WTC11 (cell line): ENCODE measurements at regions not wholly inside any gene's neighbourhood (a gene's known extent, or its start where the extent isn't known, plus 50 kb on each side); places are given as distances from the start of the nearest gene placed in this dataset.

Source experiments
- ATAC-seq: fragments of 200-7000 bp; cut with Tn5 transposase; 2 replicates; pipeline ENCODE4 v1.10.0; 2021; ENCODE audit warnings: mild to moderate bottlenecking, moderate library complexity
- CTCF ChIA-PET: fragments of 300-600 bp; sonication (Branson Sonifier 250); formaldehyde crosslinking; loops from one replicate; lab custom pipeline; 2021; ENCODE audit warnings: antibody characterized with exemption; lab: Charles Lee
- POLR2A ChIA-PET: fragments of 350-600 bp; sonication (Branson Sonifier 250); formaldehyde crosslinking; loops from one replicate; lab custom pipeline; 2021; ENCODE audit warnings: antibody characterized with exemption; lab: Charles Lee
- DNase-seq: peaks from one replicate; pipeline ENCODE4 v3.0.0; 2021; ENCODE audit warnings: low spot score
- H3K27ac Mint-ChIP-seq: 2 replicates; pipeline ENCODE4 v1.8.0; 2021; ENCODE audit warnings: mixed read lengths
- H3K27me3 Mint-ChIP-seq: 2 replicates; pipeline ENCODE4 v1.8.0; 2021; ENCODE audit warnings: low read depth, mild to moderate bottlenecking, moderate library complexity, mixed read lengths
- H3K36me3 Mint-ChIP-seq: 2 replicates; pipeline ENCODE4 v1.8.0; 2021; ENCODE audit warnings: mixed read lengths
- H3K4me1 Mint-ChIP-seq: 2 replicates; pipeline ENCODE4 v1.8.0; 2022; ENCODE audit warnings: mixed read lengths
- H3K4me3 Mint-ChIP-seq: 2 replicates; pipeline ENCODE4 v1.8.0; 2021; ENCODE audit warnings: mild to moderate bottlenecking, moderate library complexity, mixed read lengths
- H3K9me3 Mint-ChIP-seq: 2 replicates; pipeline ENCODE4 v1.8.0; 2021; ENCODE audit warnings: mixed read lengths
- AFF4 ChIP-seq: sonication (generic); formaldehyde crosslinking; IDR thresholded peaks from 2 replicates; pipeline ENCODE4 v1.8.1; 2023; ENCODE audit warnings: mild to moderate bottlenecking, missing genetic modification reagents, borderline replicate concordance
- CTCF ChIP-seq: fragments of 200-600 bp; IDR thresholded peaks from 2 replicates; pipeline ENCODE4 v1.8.0; 2022; ENCODE audit warnings: antibody characterized with exemption
- E2F1 ChIP-seq: sonication (generic); formaldehyde crosslinking; IDR thresholded peaks from 2 replicates; pipeline ENCODE4 v1.8.0; 2022; ENCODE audit warnings: mild to moderate bottlenecking, missing genetic modification reagents
- EMX1 ChIP-seq: fragments of 250-450 bp; sonication (Bioruptor Pico); IDR thresholded peaks from 2 replicates; pipeline ENCODE4 v1.8.0; 2021; ENCODE audit warnings: mild to moderate bottlenecking
- ETV6 ChIP-seq: sonication (generic); formaldehyde crosslinking; IDR thresholded peaks from 2 replicates; pipeline ENCODE4 v1.8.1; 2022; ENCODE audit warnings: mild to moderate bottlenecking, missing genetic modification reagents
- GABPB1 ChIP-seq: sonication (generic); formaldehyde crosslinking; IDR thresholded peaks from 2 replicates; pipeline ENCODE4 v1.8.1; 2023; ENCODE audit warnings: mild to moderate bottlenecking, missing genetic modification reagents
- IRF2 ChIP-seq: sonication (generic); formaldehyde crosslinking; IDR thresholded peaks from 2 replicates; pipeline ENCODE4 v1.8.0; 2022; ENCODE audit warnings: low read depth, missing genetic modification reagents, borderline replicate concordance
- JUN ChIP-seq: sonication (generic); formaldehyde crosslinking; IDR thresholded peaks from 2 replicates; pipeline ENCODE4 v1.8.0; 2023; ENCODE audit warnings: mild to moderate bottlenecking, missing genetic modification reagents
- MYBL2 ChIP-seq: sonication (generic); formaldehyde crosslinking; IDR thresholded peaks from 2 replicates; pipeline ENCODE4 v1.8.1; 2023; ENCODE audit warnings: mild to moderate bottlenecking, moderate library complexity, missing genetic modification reagents
- NR1H2 ChIP-seq: sonication (generic); formaldehyde crosslinking; IDR thresholded peaks from 2 replicates; pipeline ENCODE4 v1.9.0; 2021; ENCODE audit warnings: mild to moderate bottlenecking, moderate library complexity, missing genetic modification reagents
- NR3C1 ChIP-seq: sonication (generic); formaldehyde crosslinking; conservative IDR thresholded peaks from 2 replicates; pipeline ENCODE4 v1.8.1; 2023; ENCODE audit warnings: low read depth, mild to moderate bottlenecking, missing genetic modification reagents
- OVOL2 ChIP-seq: fragments of 250-450 bp; sonication (Bioruptor Pico); IDR thresholded peaks from 2 replicates; pipeline ENCODE4 v1.9.0; 2021; ENCODE audit warnings: mild to moderate bottlenecking, borderline replicate concordance
- PRRX2 ChIP-seq: fragments of 250-450 bp; sonication (Bioruptor Pico); IDR thresholded peaks from 2 replicates; pipeline ENCODE4 v1.8.0; 2021; ENCODE audit warnings: mild to moderate bottlenecking
- ZNF263 ChIP-seq: sonication (generic); formaldehyde crosslinking; IDR thresholded peaks from 2 replicates; pipeline ENCODE4 v1.8.1; 2022; ENCODE audit warnings: low read depth, mild to moderate bottlenecking, moderate library complexity, missing genetic modification reagents
- ZNF281 ChIP-seq: sonication (generic); formaldehyde crosslinking; IDR thresholded peaks from 2 replicates; pipeline ENCODE4 v1.8.0; 2023; ENCODE audit warnings: mild to moderate bottlenecking, missing genetic modification reagents
- ZNF396 ChIP-seq: fragments of 250-450 bp; sonication (Bioruptor Pico); IDR thresholded peaks from 2 replicates; pipeline ENCODE4 v1.8.0; 2021; ENCODE audit warnings: mild to moderate bottlenecking, moderate library complexity, borderline replicate concordance
- ZNF512 ChIP-seq: sonication (generic); formaldehyde crosslinking; IDR thresholded peaks from 2 replicates; pipeline ENCODE4 v1.8.1; 2022; ENCODE audit warnings: missing genetic modification reagents, borderline replicate concordance
- ZNF532 ChIP-seq: fragments of 250-450 bp; sonication (Bioruptor Pico); IDR thresholded peaks from 2 replicates; pipeline ENCODE4 v1.9.0; 2021; ENCODE audit warnings: mild to moderate bottlenecking, borderline replicate concordance
- ZSCAN18 ChIP-seq: fragments of 250-450 bp; sonication (Bioruptor Pico); IDR thresholded peaks from 2 replicates; pipeline ENCODE4 v2.1.2; 2022; ENCODE audit warnings: mild to moderate bottlenecking, moderate library complexity

GRCh38 chr3:84820126-84820525 lies 138.7 kb upstream of the CADM2 start:
- TF ChIP-seq NR1H2 (CRISPR knock-in tag): no peak
- TF ChIP-seq MYBL2 (CRISPR knock-in tag): no peak
- no peak for TF ChIP-seq ZNF263 (CRISPR knock-in tag)
- no peak for TF ChIP-seq ZNF396 (CRISPR knock-in tag)
- TF ChIP-seq EMX1 (CRISPR knock-in tag): no peak
- no peak for TF ChIP-seq JUN (CRISPR knock-in tag)
- TF ChIP-seq E2F1 (CRISPR knock-in tag): no peak
- Mint-ChIP-seq H3K27ac (no peak overlapping the region), H3K9me3 (peaks cover 40% of the 10 kb centered on the region), H3K27me3 (no peaks in the 10 kb centered on the region), H3K4me3 (no peak overlapping the region), H3K36me3 (peaks cover 32% of the 10 kb centered on the region), H3K4me1 (peaks cover 4% of the 10 kb centered on the region; the same call in 1 of the 2 replicates)
- DNase-seq: no peak
- no peak for ATAC-seq
- ChIA-PET CTCF (no interaction called here), POLR2A (no interaction called here)

GRCh38 chr3:84820906-84821305 lies 137.9 kb upstream of the CADM2 start:
- CTCF ChIA-PET: no interaction called here
- DNase-seq: no peak
- H3K4me1 Mint-ChIP-seq: peaks cover 5% of the 10 kb centered on the region; the same call in 1 of the 2 replicates
- no peak for TF ChIP-seq ZNF532 (CRISPR knock-in tag)
- TF ChIP-seq CTCF: no peak
- TF ChIP-seq GABPB1: no peak
- no peak for TF ChIP-seq IRF2 (CRISPR knock-in tag)
- TF ChIP-seq ZSCAN18 (CRISPR knock-in tag): no peak
- TF ChIP-seq PRRX2 (CRISPR knock-in tag): no peak
- TF ChIP-seq AFF4 (CRISPR knock-in tag): no peak
- no peak for TF ChIP-seq ZNF281 (CRISPR knock-in tag)
- TF ChIP-seq OVOL2: no peak
- TF ChIP-seq NR1H2 (CRISPR knock-in tag): no peak
- no peak for TF ChIP-seq ZNF512 (CRISPR knock-in tag)
- TF ChIP-seq NR3C1 (CRISPR knock-in tag): no peak
- no peak for TF ChIP-seq ETV6 (CRISPR knock-in tag)

More at GRCh38 chr3:84820906-84821305, 137.9 kb upstream of the CADM2 start:
- Mint-ChIP-seq H3K27ac (no peak overlapping the region), H3K9me3 (peaks cover 32% of the 10 kb centered on the region), H3K4me3 (no peak overlapping the region), H3K36me3 (peaks cover 26% of the 10 kb centered on the region), H3K27me3 (no peaks in the 10 kb centered on the region)
- no peak for ATAC-seq
- POLR2A ChIA-PET: no interaction called here
